Astrocyte of the cerebellum (primary cell): ENCODE measurements at regions not wholly inside any gene's neighbourhood (a gene's known extent, or its start where the extent isn't known, plus 50 kb on each side); places are given as distances from the start of the nearest gene placed in this dataset.

Experiments
- DNase-seq: peaks from one replicate; pipeline ENCODE4 v3.0.0-alpha.2; 2011; ENCODE audit warnings: low read depth
- H3K4me3 ChIP-seq: 2 replicates; pipeline ENCODE4 v1.5.1; 2011; ENCODE audit warnings: mild to moderate bottlenecking, low read depth, low read length, moderate library complexity
- in situ Hi-C: cut with HindIII; loops from 2 replicates; pipeline ENCODE4 v1.10.0; 2017; ENCODE audit warnings: low sequenced_read_pairs
- TF ChIP-seq, protein P1 (sequence below): IDR thresholded peaks from 2 replicates; pipeline ENCODE4 v1.5.1; 2012; ENCODE audit warnings: low read length, low read depth, moderate library complexity, mild to moderate bottlenecking; ENCODE audit errors: missing control alignments

GRCh38 chr13:78372581-78372980 is 230.8 kb downstream of the POU4F1 start:
- peak; percentile 45 for DNase-seq
- in situ Hi-C loops = no loop called here
- no peak overlapping the region for H3K4me3 ChIP-seq
- TF ChIP-seq, protein P1, sequence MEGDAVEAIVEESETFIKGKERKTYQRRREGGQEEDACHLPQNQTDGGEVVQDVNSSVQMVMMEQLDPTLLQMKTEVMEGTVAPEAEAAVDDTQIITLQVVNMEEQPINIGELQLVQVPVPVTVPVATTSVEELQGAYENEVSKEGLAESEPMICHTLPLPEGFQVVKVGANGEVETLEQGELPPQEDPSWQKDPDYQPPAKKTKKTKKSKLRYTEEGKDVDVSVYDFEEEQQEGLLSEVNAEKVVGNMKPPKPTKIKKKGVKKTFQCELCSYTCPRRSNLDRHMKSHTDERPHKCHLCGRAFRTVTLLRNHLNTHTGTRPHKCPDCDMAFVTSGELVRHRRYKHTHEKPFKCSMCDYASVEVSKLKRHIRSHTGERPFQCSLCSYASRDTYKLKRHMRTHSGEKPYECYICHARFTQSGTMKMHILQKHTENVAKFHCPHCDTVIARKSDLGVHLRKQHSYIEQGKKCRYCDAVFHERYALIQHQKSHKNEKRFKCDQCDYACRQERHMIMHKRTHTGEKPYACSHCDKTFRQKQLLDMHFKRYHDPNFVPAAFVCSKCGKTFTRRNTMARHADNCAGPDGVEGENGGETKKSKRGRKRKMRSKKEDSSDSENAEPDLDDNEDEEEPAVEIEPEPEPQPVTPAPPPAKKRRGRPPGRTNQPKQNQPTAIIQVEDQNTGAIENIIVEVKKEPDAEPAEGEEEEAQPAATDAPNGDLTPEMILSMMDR = no peak

GRCh38 chr13:78370231-78370630 is 233.1 kb downstream of the POU4F1 start:
- no peak for DNase-seq
- TF ChIP-seq, protein P1 = no peak
- in situ Hi-C loops = no loop called here
- H3K4me3 ChIP-seq = no peak overlapping the region

GRCh38 chr13:78364711-78365110 is 238.6 kb downstream of the POU4F1 start:
- in situ Hi-C loops = no loop called here
- TF ChIP-seq, protein P1 = no peak
- DNase-seq = no peak
- no peak overlapping the region for H3K4me3 ChIP-seq

DNA sequence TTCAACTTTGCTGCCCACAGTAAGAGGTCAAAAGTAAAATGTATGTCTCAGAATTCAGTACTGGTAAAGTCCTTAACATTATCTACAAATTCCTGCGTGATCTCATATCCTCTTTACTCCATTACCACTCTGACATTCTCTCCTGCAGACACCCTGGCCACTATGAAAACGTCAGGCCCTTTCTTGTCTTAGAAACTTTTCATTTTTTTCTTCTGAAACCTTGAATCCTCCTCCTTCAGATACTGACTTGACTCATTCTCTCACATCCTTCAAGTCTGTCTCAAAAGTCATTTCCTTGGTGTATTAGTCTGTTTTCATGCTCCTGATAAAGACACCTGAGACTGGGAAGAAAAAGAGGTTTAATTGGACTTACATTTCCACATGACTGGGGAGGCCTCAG is 262.3 kb downstream of the POU4F1 start:
- H3K4me3 ChIP-seq = no peak overlapping the region
- TF ChIP-seq, protein P1 = no peak
- in situ Hi-C loops = no loop called here
- no peak for DNase-seq

DNA sequence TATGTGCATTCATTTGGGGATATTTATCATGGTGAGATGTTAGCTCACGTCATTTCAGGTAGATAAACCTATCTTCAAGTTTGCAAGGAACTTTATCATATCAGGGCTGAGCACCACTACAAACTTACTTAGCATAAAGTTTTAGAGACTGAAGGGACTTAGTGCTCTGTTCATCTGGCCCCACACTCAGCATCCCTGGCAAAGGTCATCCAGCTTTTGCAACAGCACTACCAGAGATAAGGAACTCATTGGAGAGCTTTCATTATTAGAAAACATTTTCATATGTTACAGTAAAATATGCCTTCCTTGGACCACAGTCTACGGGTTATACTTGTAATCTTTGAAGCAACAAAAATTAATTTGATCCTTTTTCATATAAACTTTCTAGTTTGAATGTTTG is 263.4 kb downstream of the POU4F1 start:
- H3K4me3 ChIP-seq = no peak overlapping the region
- no peak for DNase-seq
- TF ChIP-seq, protein P1 = no peak
- in situ Hi-C loops = no loop called here

- TF ChIP-seq, protein P1 = no peak
- in situ Hi-C loops = no loop called here
- DNase-seq = no peak
- H3K4me3 ChIP-seq = no peak overlapping the region
Observed at GRCh38 chr13:78334059-78334458, 269.3 kb downstream of the POU4F1 start.

GRCh38 chr13:78326633-78327032 is 276.7 kb downstream of the POU4F1 start:
- no peak overlapping the region for H3K4me3 ChIP-seq
- TF ChIP-seq, protein P1 = no peak
- DNase-seq = no peak
- in situ Hi-C loops = no loop called here
